22Rv1 (cell line): ENCODE measurements at regions not wholly inside any gene's neighbourhood (a gene's known extent, or its start where the extent isn't known, plus 50 kb on each side); places are given as distances from the start of the nearest gene placed in this dataset.

Experiments used
- H3K27ac ChIP-seq: fragments of 450-650 bp; 2 replicates; pipeline ENCODE4 v1.5.1; 2017
- ZFX ChIP-seq: fragments of 450-650 bp; IDR thresholded peaks from 2 replicates; pipeline ENCODE4 v1.6.1; 2017; ENCODE audit warnings: antibody characterized with exemption, borderline replicate concordance
- TF ChIP-seq, protein P1 (sequence below): fragments of 450-650 bp; IDR thresholded peaks from 2 replicates; pipeline ENCODE4 v1.5.1; 2017; ENCODE audit warnings: mild to moderate bottlenecking

- H3K27ac ChIP-seq: no peak overlapping the region
- TF ChIP-seq, protein P1, sequence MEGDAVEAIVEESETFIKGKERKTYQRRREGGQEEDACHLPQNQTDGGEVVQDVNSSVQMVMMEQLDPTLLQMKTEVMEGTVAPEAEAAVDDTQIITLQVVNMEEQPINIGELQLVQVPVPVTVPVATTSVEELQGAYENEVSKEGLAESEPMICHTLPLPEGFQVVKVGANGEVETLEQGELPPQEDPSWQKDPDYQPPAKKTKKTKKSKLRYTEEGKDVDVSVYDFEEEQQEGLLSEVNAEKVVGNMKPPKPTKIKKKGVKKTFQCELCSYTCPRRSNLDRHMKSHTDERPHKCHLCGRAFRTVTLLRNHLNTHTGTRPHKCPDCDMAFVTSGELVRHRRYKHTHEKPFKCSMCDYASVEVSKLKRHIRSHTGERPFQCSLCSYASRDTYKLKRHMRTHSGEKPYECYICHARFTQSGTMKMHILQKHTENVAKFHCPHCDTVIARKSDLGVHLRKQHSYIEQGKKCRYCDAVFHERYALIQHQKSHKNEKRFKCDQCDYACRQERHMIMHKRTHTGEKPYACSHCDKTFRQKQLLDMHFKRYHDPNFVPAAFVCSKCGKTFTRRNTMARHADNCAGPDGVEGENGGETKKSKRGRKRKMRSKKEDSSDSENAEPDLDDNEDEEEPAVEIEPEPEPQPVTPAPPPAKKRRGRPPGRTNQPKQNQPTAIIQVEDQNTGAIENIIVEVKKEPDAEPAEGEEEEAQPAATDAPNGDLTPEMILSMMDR: no peak
- TF ChIP-seq ZFX: no peak
These were observed 250.2 kb downstream of the RBM26 start for GRCh38 chr13:79155883-79156282.

- H3K27ac ChIP-seq: no peak overlapping the region
- TF ChIP-seq, protein P1: no peak
- TF ChIP-seq ZFX: no peak
These were observed 256.8 kb downstream of the RBM26 start for GRCh38 chr13:79149210-79149609.

DNA sequence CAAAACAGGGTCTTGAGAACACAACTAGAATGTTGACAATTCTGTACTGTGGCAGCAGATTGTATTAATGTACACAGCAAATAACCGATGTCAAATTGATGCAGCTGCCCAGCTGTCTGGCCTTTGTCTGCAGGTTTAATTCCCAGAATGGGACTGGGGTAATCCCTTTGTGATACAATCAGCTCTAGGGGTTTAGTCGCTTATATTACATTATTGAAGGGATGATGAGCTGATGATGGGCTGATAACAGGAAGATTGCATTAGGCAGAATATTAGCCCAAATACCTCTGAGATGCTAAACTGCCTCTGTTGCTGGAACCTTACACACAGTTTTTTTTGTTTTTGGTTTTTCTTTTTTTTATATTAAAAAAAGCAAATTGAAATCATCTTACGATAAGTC, 265.0 kb downstream of the RBM26 start:
- no peak overlapping the region for H3K27ac ChIP-seq
- TF ChIP-seq, protein P1: no peak
- no peak for TF ChIP-seq ZFX

GRCh38 chr13:79128158-79128557, 277.9 kb downstream of the RBM26 start:
- TF ChIP-seq, protein P1: no peak
- no peak for TF ChIP-seq ZFX
- H3K27ac ChIP-seq: no peak overlapping the region

- TF ChIP-seq ZFX: no peak
- TF ChIP-seq, protein P1: no peak
- no peak overlapping the region for H3K27ac ChIP-seq
These were observed 279.3 kb downstream of the RBM26 start for GRCh38 chr13:79126706-79127105.

DNA sequence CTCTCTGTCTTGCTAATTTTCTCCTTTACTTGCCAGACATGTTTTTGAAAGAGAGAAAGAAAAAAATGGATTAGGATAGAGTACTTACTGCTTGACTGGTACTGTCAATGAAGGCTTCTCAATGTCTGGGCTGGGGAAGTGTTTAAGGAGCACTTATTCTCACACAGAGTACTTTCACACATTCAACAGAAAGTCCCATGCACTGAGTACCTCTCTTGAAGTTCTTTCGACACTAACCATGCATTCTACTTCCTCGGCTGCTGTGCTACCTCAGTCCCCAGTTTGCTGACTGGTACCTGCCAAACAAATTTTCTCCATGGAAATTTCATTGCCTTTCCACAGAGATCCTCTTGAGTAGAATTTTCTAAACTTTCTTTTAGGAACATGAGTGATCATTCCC, 281.9 kb downstream of the RBM26 start:
- TF ChIP-seq, protein P1: no peak
- no peak for TF ChIP-seq ZFX
- no peak overlapping the region for H3K27ac ChIP-seq

DNA sequence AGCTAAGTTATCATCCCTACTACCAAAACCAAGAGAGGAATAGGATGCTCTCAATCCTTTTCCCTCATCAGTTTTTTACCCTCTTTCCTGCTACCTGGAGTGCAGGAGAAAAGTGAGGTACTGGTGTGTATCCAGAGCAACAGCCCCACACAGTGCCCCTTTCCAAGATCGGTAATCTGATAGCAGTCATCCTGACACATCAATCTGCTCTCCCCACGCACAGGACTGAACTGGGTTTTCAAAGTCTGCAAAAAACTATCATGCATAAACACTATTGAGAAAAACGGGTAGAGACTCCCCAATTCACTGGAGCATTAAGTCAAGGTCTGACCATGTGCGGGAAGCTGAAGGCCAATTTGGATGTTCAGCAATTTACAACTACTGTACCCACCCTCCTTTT, 284.8 kb downstream of the RBM26 start:
- H3K27ac ChIP-seq: no peak overlapping the region
- TF ChIP-seq ZFX: no peak
- TF ChIP-seq, protein P1: no peak
